Activated CD4-positive, alpha-beta T cell treated with anti-CD3 and anti-CD28 coated beads, Interleukin-2, amount 50 U/mL, for 4 hours (primary cell): ENCODE measurements at regions not wholly inside any gene's neighbourhood (a gene's known extent, or its start where the extent isn't known, plus 50 kb on each side); places are given as distances from the start of the nearest gene placed in this dataset.
"Not testable (repeated sequence)": the region's sequence is repeated elsewhere in the genome, so short reads cannot be mapped to it uniquely, and the experiment has no call there.

Source experiments
- DNase-seq, 2 experiments: peaks; one replicate each; pipeline ENCODE4 v3.0.0-alpha.2; 2020

- no peak for DNase-seq
Measured at GRCh38 chr5:82885627-82886389, 191.4 kb downstream of the TMEM167A start.

GRCh38 chr5:82884821-82885471 lies 192.2 kb downstream of the TMEM167A start:
- no peak for DNase-seq

GRCh38 chr5:82882316-82882715 lies 194.9 kb downstream of the TMEM167A start:
- no peak for DNase-seq

- DNase-seq = no peak
Measured at GRCh38 chr5:82881571-82882174, 195.5 kb downstream of the TMEM167A start.

GRCh38 chr5:82879089-82879488 lies 198.1 kb downstream of the TMEM167A start:
- DNase-seq = no peak

- DNase-seq = no peak
Measured at GRCh38 chr5:82873452-82873851, 203.7 kb downstream of the TMEM167A start.

GRCh38 chr5:82872321-82873288 lies 204.6 kb downstream of the TMEM167A start:
- DNase-seq = not testable (repeated sequence)

- DNase-seq = no peak
Measured at GRCh38 chr5:82865625-82866024, 211.6 kb downstream of the TMEM167A start.

- DNase-seq = no peak
Measured at GRCh38 chr5:82863266-82863665, 213.9 kb downstream of the TMEM167A start.

GRCh38 chr5:82862711-82863110 lies 214.5 kb downstream of the TMEM167A start:
- no peak for DNase-seq

GRCh38 chr5:82862261-82862660 lies 214.9 kb downstream of the TMEM167A start:
- no peak for DNase-seq

GRCh38 chr5:82861701-82862100 lies 215.5 kb downstream of the TMEM167A start:
- no peak for DNase-seq

- no peak for DNase-seq
Measured at GRCh38 chr5:82859451-82860140, 217.6 kb downstream of the TMEM167A start.

GRCh38 chr5:82858151-82859025 lies 218.8 kb downstream of the TMEM167A start:
- DNase-seq = no peak

- DNase-seq = no peak
Measured at GRCh38 chr5:82855893-82856550, 221.2 kb downstream of the TMEM167A start.

- no peak for DNase-seq
Measured at GRCh38 chr5:82854956-82855355, 222.2 kb downstream of the TMEM167A start.

GRCh38 chr5:82851471-82851870 lies 225.7 kb downstream of the TMEM167A start:
- DNase-seq = no peak

GRCh38 chr5:82850393-82850792 lies 226.8 kb downstream of the TMEM167A start:
- no peak for DNase-seq

- no peak for DNase-seq
Measured at GRCh38 chr5:82849885-82850284, 227.3 kb downstream of the TMEM167A start.

- no peak for DNase-seq
Measured at GRCh38 chr5:82847562-82847961, 229.6 kb downstream of the TMEM167A start.

GRCh38 chr5:82839881-82840280 lies 237.3 kb downstream of the TMEM167A start:
- no peak for DNase-seq
